ENCODE measurements at regions not wholly inside any gene's neighbourhood (a gene's known extent, or its start where the extent isn't known, plus 50 kb on each side); places are given as distances from the start of the nearest gene placed in this dataset.

GRCh38 chr7:12741951-12742575, 54.6 kb downstream of the ARL4A start:
- no peak for DNase-seq (ENCODE audit: low spot score in 2 of 2)
- Mint-ChIP-seq H3K4me1 (peaks cover 2% of the 10 kb centered on the region), H3K36me3 (no peaks in the 10 kb centered on the region), H3K27ac (no peak overlapping the region), H3K27me3 (peaks cover 2% of the 10 kb centered on the region), H3K4me3 (no peak overlapping the region), H3K9me3 (no peaks in the 10 kb centered on the region)
- ATAC-seq (ENCODE audit: low read depth): no peak

- Mint-ChIP-seq H3K9me3 (no peaks in the 10 kb centered on the region), H3K27ac (no peak overlapping the region), H3K4me3 (no peak overlapping the region), H3K27me3 (peaks cover 2% of the 10 kb centered on the region), H3K36me3 (no peaks in the 10 kb centered on the region), H3K4me1 (peaks cover 2% of the 10 kb centered on the region)
- DNase-seq (ENCODE audit: low spot score in 2 of 2) (no peak), ATAC-seq (ENCODE audit: low read depth) (no peak)
Observed at GRCh38 chr7:12746211-12746610, 58.8 kb downstream of the ARL4A start.

- Mint-ChIP-seq H3K4me3 (no peak overlapping the region), H3K36me3 (no peaks in the 10 kb centered on the region), H3K4me1 (no peaks in the 10 kb centered on the region), H3K27me3 (peaks cover 2% of the 10 kb centered on the region), H3K9me3 (no peaks in the 10 kb centered on the region), H3K27ac (no peak overlapping the region)
- ATAC-seq (ENCODE audit: low read depth) (no peak), DNase-seq (ENCODE audit: low spot score in 2 of 2) (no peak)
Observed at GRCh38 chr7:12747687-12748306, 60.4 kb downstream of the ARL4A start.

- Mint-ChIP-seq H3K36me3 (no peaks in the 10 kb centered on the region), H3K9me3 (no peaks in the 10 kb centered on the region), H3K4me1 (no peaks in the 10 kb centered on the region), H3K27ac (no peak overlapping the region), H3K27me3 (peaks cover 2% of the 10 kb centered on the region), H3K4me3 (no peak overlapping the region)
- ATAC-seq (ENCODE audit: low read depth): no peak
- no peak for DNase-seq (ENCODE audit: low spot score in 2 of 2)
Observed at GRCh38 chr7:12749069-12749468, 61.6 kb downstream of the ARL4A start.

GRCh38 chr7:12749746-12750145, 62.3 kb downstream of the ARL4A start:
- H3K9me3 Mint-ChIP-seq: no peaks in the 10 kb centered on the region
- peaks cover 2% of the 10 kb centered on the region for H3K27me3 Mint-ChIP-seq
- H3K4me1 Mint-ChIP-seq: no peaks in the 10 kb centered on the region
- no peak overlapping the region for H3K27ac Mint-ChIP-seq
- H3K4me3 Mint-ChIP-seq: no peak overlapping the region
- H3K36me3 Mint-ChIP-seq: no peaks in the 10 kb centered on the region
- DNase-seq (ENCODE audit: low spot score in 2 of 2): no peak
- no peak for ATAC-seq (ENCODE audit: low read depth)

- H3K9me3 Mint-ChIP-seq: no peaks in the 10 kb centered on the region
- DNase-seq (ENCODE audit: low spot score in 2 of 2) (no peak), ATAC-seq (ENCODE audit: low read depth) (no peak)
- H3K4me1 Mint-ChIP-seq: no peaks in the 10 kb centered on the region
- H3K27me3 Mint-ChIP-seq: peaks cover 4% of the 10 kb centered on the region
- no peaks in the 10 kb centered on the region for H3K36me3 Mint-ChIP-seq
- no peak overlapping the region for H3K4me3 Mint-ChIP-seq
- no peak overlapping the region for H3K27ac Mint-ChIP-seq
Observed at GRCh38 chr7:12751764-12752163, 64.3 kb downstream of the ARL4A start.

- Mint-ChIP-seq H3K9me3 (no peaks in the 10 kb centered on the region), H3K4me1 (no peaks in the 10 kb centered on the region), H3K36me3 (no peaks in the 10 kb centered on the region), H3K4me3 (no peak overlapping the region), H3K27ac (no peak overlapping the region), H3K27me3 (peaks cover 2% of the 10 kb centered on the region)
- no peak for DNase-seq (ENCODE audit: low spot score in 2 of 2)
- no peak for ATAC-seq (ENCODE audit: low read depth)
Observed at GRCh38 chr7:12754179-12754578, 66.7 kb downstream of the ARL4A start.

GRCh38 chr7:12756821-12757220, 69.4 kb downstream of the ARL4A start:
- ATAC-seq (ENCODE audit: low read depth) (no peak), DNase-seq (ENCODE audit: low spot score in 2 of 2) (no peak)
- Mint-ChIP-seq H3K9me3 (peaks cover 5% of the 10 kb centered on the region), H3K27me3 (peaks cover 2% of the 10 kb centered on the region), H3K36me3 (peaks cover 1% of the 10 kb centered on the region), H3K4me3 (no peak overlapping the region), H3K4me1 (no peaks in the 10 kb centered on the region), H3K27ac (no peak overlapping the region)

- Mint-ChIP-seq H3K4me1 (no peaks in the 10 kb centered on the region), H3K36me3 (peaks cover 1% of the 10 kb centered on the region), H3K27ac (no peak overlapping the region), H3K27me3 (peaks cover 4% of the 10 kb centered on the region), H3K9me3 (peaks cover 5% of the 10 kb centered on the region), H3K4me3 (no peak overlapping the region)
- DNase-seq (ENCODE audit: low spot score in 2 of 2) (no peak), ATAC-seq (ENCODE audit: low read depth) (no peak)
Observed at GRCh38 chr7:12757443-12757842, 70.0 kb downstream of the ARL4A start.

GRCh38 chr7:12759151-12759550, 71.7 kb downstream of the ARL4A start:
- no peak overlapping the region for H3K4me3 Mint-ChIP-seq
- peaks cover 4% of the 10 kb centered on the region for H3K27me3 Mint-ChIP-seq
- no peak overlapping the region for H3K27ac Mint-ChIP-seq
- peaks cover 5% of the 10 kb centered on the region for H3K9me3 Mint-ChIP-seq
- DNase-seq (ENCODE audit: low spot score in 2 of 2): no peak
- no peak for ATAC-seq (ENCODE audit: low read depth)
- peaks cover 1% of the 10 kb centered on the region for H3K36me3 Mint-ChIP-seq
- H3K4me1 Mint-ChIP-seq: no peaks in the 10 kb centered on the region

GRCh38 chr7:12761111-12761510, 73.7 kb downstream of the ARL4A start:
- Mint-ChIP-seq H3K27me3 (peaks cover 4% of the 10 kb centered on the region), H3K4me1 (no peaks in the 10 kb centered on the region), H3K36me3 (peaks cover 1% of the 10 kb centered on the region), H3K27ac (no peak overlapping the region), H3K9me3 (peaks cover 5% of the 10 kb centered on the region), H3K4me3 (no peak overlapping the region)
- ATAC-seq (ENCODE audit: low read depth) (no peak), DNase-seq (ENCODE audit: low spot score in 2 of 2) (no peak)

- no peak for DNase-seq (ENCODE audit: low spot score in 2 of 2)
- no peak overlapping the region for H3K4me3 Mint-ChIP-seq
- peaks cover 5% of the 10 kb centered on the region for H3K9me3 Mint-ChIP-seq
- no peaks in the 10 kb centered on the region for H3K4me1 Mint-ChIP-seq
- peaks cover 5% of the 10 kb centered on the region for H3K27me3 Mint-ChIP-seq
- ATAC-seq (ENCODE audit: low read depth): no peak
- peaks cover 1% of the 10 kb centered on the region for H3K36me3 Mint-ChIP-seq
- H3K27ac Mint-ChIP-seq: no peak overlapping the region
Observed at GRCh38 chr7:12761691-12762090, 74.3 kb downstream of the ARL4A start.

GRCh38 chr7:12764458-12764891, 77.0 kb downstream of the ARL4A start:
- Mint-ChIP-seq H3K9me3 (peaks cover 5% of the 10 kb centered on the region), H3K27me3 (peaks cover 5% of the 10 kb centered on the region), H3K36me3 (peaks cover 1% of the 10 kb centered on the region), H3K4me1 (no peaks in the 10 kb centered on the region), H3K27ac (no peak overlapping the region), H3K4me3 (no peak overlapping the region)
- DNase-seq (ENCODE audit: low spot score in 2 of 2) (no peak), ATAC-seq (ENCODE audit: low read depth) (no peak)

GRCh38 chr7:12765431-12766100, 78.1 kb downstream of the ARL4A start:
- no peaks in the 10 kb centered on the region for H3K9me3 Mint-ChIP-seq
- no peaks in the 10 kb centered on the region for H3K4me1 Mint-ChIP-seq
- no peak overlapping the region for H3K27ac Mint-ChIP-seq
- H3K27me3 Mint-ChIP-seq: peaks cover 5% of the 10 kb centered on the region
- no peak for DNase-seq (ENCODE audit: low spot score in 2 of 2)
- ATAC-seq (ENCODE audit: low read depth): no peak
- peaks cover 1% of the 10 kb centered on the region for H3K36me3 Mint-ChIP-seq
- H3K4me3 Mint-ChIP-seq: no peak overlapping the region

All from memory B cell (primary cell).